ENCODE measurements at regions not wholly inside any gene's neighbourhood (a gene's known extent, or its start where the extent isn't known, plus 50 kb on each side); places are given as distances from the start of the nearest gene placed in this dataset.

GRCh38 chr3:89570465-89570864 lies 463.0 kb downstream of the EPHA3 start:
- Histone ChIP-seq H3K4me3 (ENCODE audit: low read depth, low read length) (no peak overlapping the region), H3K27me3 (ENCODE audit: control insufficient read depth, insufficient read depth, low read length) (no peaks in the 10 kb centered on the region), H3K9me3 (ENCODE audit: control insufficient read depth, insufficient read depth, low read length) (peaks cover 6% of the 10 kb centered on the region; the same call in 1 of the 2 replicates), H3K27ac (ENCODE audit: low read depth, low read length) (no peak overlapping the region)
- ChIA-PET POLR2A (no interaction called here), CTCF (no interaction called here)
- DNase-seq (ENCODE audit: low read depth, low spot score): no peak
- TF ChIP-seq, protein P1, sequence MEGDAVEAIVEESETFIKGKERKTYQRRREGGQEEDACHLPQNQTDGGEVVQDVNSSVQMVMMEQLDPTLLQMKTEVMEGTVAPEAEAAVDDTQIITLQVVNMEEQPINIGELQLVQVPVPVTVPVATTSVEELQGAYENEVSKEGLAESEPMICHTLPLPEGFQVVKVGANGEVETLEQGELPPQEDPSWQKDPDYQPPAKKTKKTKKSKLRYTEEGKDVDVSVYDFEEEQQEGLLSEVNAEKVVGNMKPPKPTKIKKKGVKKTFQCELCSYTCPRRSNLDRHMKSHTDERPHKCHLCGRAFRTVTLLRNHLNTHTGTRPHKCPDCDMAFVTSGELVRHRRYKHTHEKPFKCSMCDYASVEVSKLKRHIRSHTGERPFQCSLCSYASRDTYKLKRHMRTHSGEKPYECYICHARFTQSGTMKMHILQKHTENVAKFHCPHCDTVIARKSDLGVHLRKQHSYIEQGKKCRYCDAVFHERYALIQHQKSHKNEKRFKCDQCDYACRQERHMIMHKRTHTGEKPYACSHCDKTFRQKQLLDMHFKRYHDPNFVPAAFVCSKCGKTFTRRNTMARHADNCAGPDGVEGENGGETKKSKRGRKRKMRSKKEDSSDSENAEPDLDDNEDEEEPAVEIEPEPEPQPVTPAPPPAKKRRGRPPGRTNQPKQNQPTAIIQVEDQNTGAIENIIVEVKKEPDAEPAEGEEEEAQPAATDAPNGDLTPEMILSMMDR (IDR thresholded peaks at IDR 0.05; ENCODE audit: low read depth, low read length): no peak

GRCh38 chr3:89571298-89571697 lies 463.9 kb downstream of the EPHA3 start:
- ChIA-PET POLR2A (no interaction called here), CTCF (no interaction called here)
- no peak for DNase-seq (ENCODE audit: low read depth, low spot score)
- peaks cover 6% of the 10 kb centered on the region; the same call in 1 of the 2 replicates for H3K9me3 ChIP-seq (ENCODE audit: control insufficient read depth, insufficient read depth, low read length)
- H3K4me3 ChIP-seq (ENCODE audit: low read depth, low read length): no peak overlapping the region
- TF ChIP-seq, protein P1 (IDR thresholded peaks at IDR 0.05; ENCODE audit: low read depth, low read length): no peak
- no peaks in the 10 kb centered on the region for H3K27me3 ChIP-seq (ENCODE audit: control insufficient read depth, insufficient read depth, low read length)
- H3K27ac ChIP-seq (ENCODE audit: low read depth, low read length): no peak overlapping the region

DNA sequence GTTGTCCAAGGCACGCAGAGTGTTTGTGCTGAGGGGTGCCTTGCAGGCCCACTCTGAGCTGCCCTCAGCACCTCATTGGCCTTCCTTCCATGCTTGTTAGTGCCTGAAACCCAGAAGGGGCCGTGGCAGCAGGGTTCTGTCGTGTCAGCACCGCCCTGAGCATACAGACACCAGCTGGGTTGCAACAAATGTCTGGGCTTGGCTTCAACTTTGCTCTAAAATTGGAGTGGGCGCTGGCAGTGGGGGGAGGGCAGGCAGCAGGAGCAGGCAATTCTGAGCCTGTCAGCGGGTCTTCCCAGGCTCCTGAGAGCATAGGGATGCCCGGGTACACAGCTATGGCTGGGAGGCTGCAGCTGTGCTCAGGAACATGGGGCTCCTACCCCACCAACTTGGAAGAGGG lies 464.3 kb downstream of the EPHA3 start:
- Histone ChIP-seq H3K4me3 (ENCODE audit: low read depth, low read length) (no peak overlapping the region), H3K9me3 (ENCODE audit: control insufficient read depth, insufficient read depth, low read length) (peaks cover 6% of the 10 kb centered on the region; the same call in 1 of the 2 replicates), H3K27me3 (ENCODE audit: control insufficient read depth, insufficient read depth, low read length) (no peaks in the 10 kb centered on the region), H3K27ac (ENCODE audit: low read depth, low read length) (no peak overlapping the region)
- ChIA-PET POLR2A (no interaction called here), CTCF (no interaction called here)
- TF ChIP-seq, protein P1 (IDR thresholded peaks at IDR 0.05; ENCODE audit: low read depth, low read length): no peak
- no peak for DNase-seq (ENCODE audit: low read depth, low spot score)

- POLR2A ChIA-PET: no interaction called here
- no peak for DNase-seq (ENCODE audit: low read depth, low spot score)
These were observed 464.8 kb downstream of the EPHA3 start for GRCh38 chr3:89572261-89572660.

GRCh38 chr3:89576417-89576816 lies 469.0 kb downstream of the EPHA3 start:
- POLR2A ChIA-PET: no interaction called here
- H3K9me3 ChIP-seq (ENCODE audit: control insufficient read depth, insufficient read depth, low read length): peaks cover under 1% of the 10 kb centered on the region; the same call in 1 of the 2 replicates
- TF ChIP-seq, protein P1 (IDR thresholded peaks at IDR 0.05; ENCODE audit: low read depth, low read length): no peak
- H3K4me3 ChIP-seq (ENCODE audit: low read depth, low read length): no peak overlapping the region
- no peak overlapping the region for H3K27ac ChIP-seq (ENCODE audit: low read depth, low read length)
- H3K27me3 ChIP-seq (ENCODE audit: control insufficient read depth, insufficient read depth, low read length): no peaks in the 10 kb centered on the region
- DNase-seq (ENCODE audit: low read depth, low spot score): no peak
- CTCF ChIA-PET: no interaction called here

More at GRCh38 chr3:89572261-89572660, 464.8 kb downstream of the EPHA3 start:
- TF ChIP-seq, protein P1 (IDR thresholded peaks at IDR 0.05; ENCODE audit: low read depth, low read length): no peak
- Histone ChIP-seq H3K27ac (ENCODE audit: low read depth, low read length) (no peak overlapping the region), H3K4me3 (ENCODE audit: low read depth, low read length) (no peak overlapping the region), H3K27me3 (ENCODE audit: control insufficient read depth, insufficient read depth, low read length) (no peaks in the 10 kb centered on the region), H3K9me3 (ENCODE audit: control insufficient read depth, insufficient read depth, low read length) (peaks cover 6% of the 10 kb centered on the region; the same call in 1 of the 2 replicates)
- CTCF ChIA-PET: no interaction called here
